Esophagus muscularis mucosa (tissue), 4 donors: ENCODE measurements at regions not wholly inside any gene's neighbourhood (a gene's known extent, or its start where the extent isn't known, plus 50 kb on each side); places are given as distances from the start of the nearest gene placed in this dataset.

Experiments
- CTCF ChIP-seq, 3 experiments: fragments of 200-600 bp in 2 of 3; fragments of 450-650 bp in 1 of 3; sonication (generic) in 2 of 3; IDR thresholded peaks; one replicate each; pipeline ENCODE4 v1.5.1; 2017 to 2019; ENCODE audit warnings: antibody characterized with exemption in 3 of 3, mild to moderate bottlenecking in 2 of 3, moderate library complexity in 1 of 3
- EP300 ChIP-seq: sonication (generic); formaldehyde crosslinking; IDR thresholded peaks from one replicate; pipeline ENCODE4 v1.6.1; 2017; ENCODE audit warnings: antibody characterized with exemption
- POLR2A ChIP-seq: fragments of 450-650 bp; IDR thresholded peaks from one replicate; pipeline ENCODE4 v1.6.1; 2017; ENCODE audit warnings: antibody characterized with exemption, moderate library complexity, mild to moderate bottlenecking, low read depth
- POLR2AphosphoS5 ChIP-seq, 2 donors: sonication (generic); formaldehyde crosslinking; IDR thresholded peaks; one replicate each; pipeline ENCODE4 v1.6.1; 2017; ENCODE audit warnings: antibody characterized with exemption in 2 of 2

GRCh38 chr2:144333143-144333555, 186.8 kb downstream of the ZEB2 start:
- no peak for TF ChIP-seq CTCF (IDR thresholded peaks at IDR 0.05)
- no peak for TF ChIP-seq POLR2A
- no peak for TF ChIP-seq POLR2AphosphoS5 (IDR thresholded peaks at IDR 0.05)
- TF ChIP-seq EP300 = no peak
